ENCODE measurements at regions not wholly inside any gene's neighbourhood (a gene's known extent, or its start where the extent isn't known, plus 50 kb on each side); places are given as distances from the start of the nearest gene placed in this dataset.
"Not testable (repeated sequence)": the region's sequence is repeated elsewhere in the genome, so short reads cannot be mapped to it uniquely, and the experiment has no call there.

- no peak for DNase-seq
These were observed 56.4 kb downstream of the FOXF2 start for GRCh38 chr6:1445650-1446330.

GRCh38 chr6:1449896-1450295, 60.5 kb downstream of the FOXF2 start:
- no peak for DNase-seq

DNA sequence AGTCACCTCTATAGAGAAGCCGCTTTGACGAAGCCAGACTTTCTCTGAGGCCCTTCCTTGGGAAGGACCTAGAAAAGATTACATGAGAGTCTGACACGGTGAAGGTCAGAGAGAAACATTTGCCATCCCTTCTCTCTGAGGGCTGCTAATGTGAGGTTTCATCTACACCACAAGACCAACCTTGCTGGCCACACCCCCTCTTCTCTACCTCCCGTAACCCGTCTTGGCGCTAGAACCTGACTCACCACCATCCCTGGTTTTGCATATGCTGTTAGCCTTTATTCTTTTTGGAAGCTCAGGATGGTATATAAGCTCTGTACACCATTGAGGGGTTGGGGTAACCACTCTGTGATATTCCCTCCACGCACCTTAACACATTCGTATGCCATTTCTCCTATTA, 63.6 kb downstream of the FOXF2 start:
- no peak for DNase-seq

DNA sequence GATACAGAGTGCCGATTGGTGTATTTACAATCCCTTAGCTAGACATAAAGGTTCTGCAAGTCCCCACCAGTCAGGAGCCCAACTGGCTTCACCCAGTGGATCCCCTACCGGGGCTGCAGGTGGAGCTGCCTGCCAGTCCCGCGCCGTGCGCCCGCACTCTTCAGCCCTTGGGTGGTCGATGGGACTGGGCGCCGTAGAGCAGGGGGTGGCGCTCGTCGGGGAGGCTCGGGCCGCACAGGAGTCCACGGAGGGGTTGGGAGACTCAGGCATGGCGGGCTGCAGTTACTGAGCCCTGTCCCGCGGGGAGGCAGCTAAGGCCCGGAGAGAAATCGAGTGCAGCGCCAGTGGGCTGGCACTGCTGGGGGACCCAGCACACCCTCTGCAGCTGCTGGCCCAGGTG, 67.4 kb downstream of the FOXF2 start:
- DNase-seq: not testable (repeated sequence)

- DNase-seq: no peak
These were observed 71.8 kb downstream of the FOXF2 start for GRCh38 chr6:1461207-1461606.

DNA sequence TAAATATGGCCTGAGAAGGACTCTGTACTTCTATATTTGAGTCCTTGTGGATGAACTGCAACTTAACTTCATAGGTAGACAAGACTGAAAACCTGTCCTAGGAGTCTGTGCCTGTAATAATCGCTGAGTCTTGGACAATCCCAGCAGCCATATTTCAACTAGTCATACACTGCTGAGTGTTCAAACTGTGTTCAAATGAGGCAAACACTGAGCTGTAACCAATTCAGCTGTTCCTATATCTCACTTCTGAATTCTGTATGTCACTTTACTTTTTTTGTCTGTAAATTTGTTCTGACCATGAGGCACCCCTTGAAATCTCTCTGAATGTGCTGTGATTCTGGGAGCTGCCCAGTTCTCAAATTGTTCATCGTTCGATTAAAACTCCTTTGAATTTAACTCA, 72.4 kb downstream of the FOXF2 start:
- no peak for DNase-seq

- DNase-seq: no peak
These were observed 73.9 kb downstream of the FOXF2 start for GRCh38 chr6:1463275-1463674.

- DNase-seq: no peak
These were observed 74.5 kb downstream of the FOXF2 start for GRCh38 chr6:1463751-1464426.

GRCh38 chr6:1464781-1465370, 75.5 kb downstream of the FOXF2 start:
- DNase-seq: no peak

GRCh38 chr6:1468126-1468525, 78.8 kb downstream of the FOXF2 start:
- DNase-seq: no peak

DNA sequence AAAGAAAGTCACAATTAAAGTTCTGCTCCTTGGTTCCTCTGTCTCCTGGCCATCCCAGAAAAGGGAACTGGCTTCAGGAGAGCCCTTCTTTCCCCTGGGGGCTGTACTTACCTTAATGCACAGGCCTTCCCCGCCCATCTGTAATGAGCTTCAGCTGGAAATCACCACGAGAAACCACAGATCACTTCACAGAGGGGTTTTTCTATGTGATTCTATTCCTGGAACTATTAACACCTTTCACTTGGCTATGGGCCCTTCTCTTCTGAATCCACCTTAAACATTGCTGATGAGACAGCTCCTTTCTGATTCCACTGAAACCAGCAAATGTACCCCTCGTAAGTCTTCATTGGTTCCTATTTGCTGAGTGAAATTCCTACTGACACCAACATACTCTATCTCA, 80.7 kb downstream of the FOXF2 start:
- no peak for DNase-seq

- no peak for DNase-seq
These were observed 83.3 kb downstream of the FOXF2 start for GRCh38 chr6:1472643-1473042.

- DNase-seq: no peak
These were observed 83.8 kb downstream of the FOXF2 start for GRCh38 chr6:1473166-1473565.

DNA sequence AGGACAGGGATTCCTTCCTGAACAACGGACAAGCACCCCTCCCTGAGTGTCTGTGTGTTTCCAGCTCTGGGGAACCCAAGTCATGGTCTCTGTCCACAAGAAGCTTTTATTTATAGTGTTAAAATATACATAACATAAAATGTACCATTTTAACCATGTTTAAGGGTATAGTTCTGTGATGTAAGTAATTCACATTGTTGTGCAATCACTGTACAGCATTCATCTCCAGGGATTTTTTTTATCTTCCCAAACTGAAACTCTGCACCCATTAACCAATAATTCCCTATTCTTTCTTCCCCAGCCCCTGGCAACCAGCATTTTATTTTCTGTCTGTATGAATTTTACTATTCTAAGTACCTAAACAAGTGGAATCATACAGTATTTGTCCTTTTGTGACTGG, 84.2 kb downstream of the FOXF2 start:
- no peak for DNase-seq

DNA sequence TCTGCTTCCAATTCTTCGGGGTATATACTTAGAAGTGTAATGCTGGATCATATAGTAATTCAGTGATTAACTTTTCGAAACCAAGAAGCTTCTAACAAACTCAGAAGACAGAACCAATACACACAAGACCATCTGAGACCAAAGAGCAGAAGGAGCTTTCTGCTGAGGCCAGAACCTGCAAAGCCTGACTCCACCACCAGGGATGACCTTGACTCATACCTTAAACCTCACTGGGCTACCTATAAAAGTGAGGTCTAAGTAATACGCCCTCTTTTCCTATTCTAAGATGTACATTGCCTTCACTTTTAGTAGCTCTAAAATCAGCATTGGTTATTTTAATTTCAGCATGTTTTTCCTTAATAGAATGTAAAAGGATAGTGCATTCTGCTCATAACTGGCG, 84.8 kb downstream of the FOXF2 start:
- no peak for DNase-seq

GRCh38 chr6:1475174-1475573, 85.8 kb downstream of the FOXF2 start:
- DNase-seq: no peak

DNA sequence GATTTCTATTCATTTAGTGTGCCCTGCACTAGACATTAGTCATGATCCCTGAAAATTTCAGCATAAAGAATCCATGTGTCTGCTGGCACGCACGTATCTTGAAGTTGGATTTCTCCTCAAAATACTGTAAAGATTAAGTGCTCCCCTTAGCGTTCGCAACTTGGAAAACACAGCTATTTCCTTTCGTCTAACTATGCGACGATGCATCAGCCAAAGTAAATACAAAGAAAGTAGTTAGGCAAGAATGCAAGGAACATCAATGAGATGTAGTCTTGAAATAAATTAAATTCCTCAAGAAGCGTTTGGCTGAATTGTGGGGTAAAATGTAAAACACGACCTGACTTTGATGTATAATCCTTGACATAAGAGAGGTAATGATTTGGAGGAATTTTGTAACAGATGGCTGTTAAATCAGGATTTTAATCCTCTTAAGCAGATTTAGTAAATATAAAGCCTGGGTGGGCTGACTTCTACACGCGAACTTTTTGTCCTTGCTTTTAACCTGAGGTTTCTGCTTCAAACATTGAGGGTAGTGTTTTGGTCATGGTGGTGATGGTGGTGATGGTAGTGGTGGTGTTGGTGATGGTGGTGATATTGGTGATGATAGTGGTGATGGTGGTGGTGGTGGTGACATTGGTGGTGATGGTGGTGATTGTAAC, 88.2 kb downstream of the FOXF2 start:
- DNase-seq: no peak

- DNase-seq: not testable (repeated sequence)
These were observed 88.9 kb downstream of the FOXF2 start for GRCh38 chr6:1478163-1478826.

GRCh38 chr6:1479095-1479494, 89.7 kb downstream of the FOXF2 start:
- DNase-seq: no peak

DNA sequence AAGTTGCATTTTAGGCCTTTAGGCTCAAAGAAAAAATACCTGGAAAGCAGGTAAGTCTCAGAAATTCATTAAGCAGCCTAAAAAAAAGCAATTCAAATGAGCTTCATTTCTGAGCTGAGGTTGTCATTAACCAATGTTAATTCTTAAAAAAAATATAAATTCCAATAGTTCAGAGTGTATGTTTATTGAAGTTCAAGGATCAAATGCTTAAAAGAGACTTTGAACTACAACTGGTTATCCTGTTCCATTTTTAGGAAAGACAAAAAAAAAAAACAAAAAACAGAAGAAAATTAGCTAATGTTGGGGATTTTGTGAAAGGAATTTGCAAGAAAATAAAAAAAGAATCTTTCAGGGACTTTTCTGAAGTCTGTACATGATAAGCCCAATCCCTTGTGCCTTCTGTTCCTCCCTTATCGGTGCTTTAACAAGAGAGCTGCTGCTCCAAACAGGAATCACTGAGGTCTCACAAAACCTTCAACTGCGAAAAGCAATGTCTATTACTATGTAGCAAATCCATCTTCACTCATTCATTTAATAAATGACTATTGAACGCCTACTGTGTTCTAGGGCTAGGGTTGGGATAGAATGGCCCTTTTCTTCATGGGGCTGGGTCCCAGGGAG, 90.3 kb downstream of the FOXF2 start:
- DNase-seq: no peak

- DNase-seq: no peak
These were observed 91.9 kb downstream of the FOXF2 start for GRCh38 chr6:1481286-1481685.

DNA sequence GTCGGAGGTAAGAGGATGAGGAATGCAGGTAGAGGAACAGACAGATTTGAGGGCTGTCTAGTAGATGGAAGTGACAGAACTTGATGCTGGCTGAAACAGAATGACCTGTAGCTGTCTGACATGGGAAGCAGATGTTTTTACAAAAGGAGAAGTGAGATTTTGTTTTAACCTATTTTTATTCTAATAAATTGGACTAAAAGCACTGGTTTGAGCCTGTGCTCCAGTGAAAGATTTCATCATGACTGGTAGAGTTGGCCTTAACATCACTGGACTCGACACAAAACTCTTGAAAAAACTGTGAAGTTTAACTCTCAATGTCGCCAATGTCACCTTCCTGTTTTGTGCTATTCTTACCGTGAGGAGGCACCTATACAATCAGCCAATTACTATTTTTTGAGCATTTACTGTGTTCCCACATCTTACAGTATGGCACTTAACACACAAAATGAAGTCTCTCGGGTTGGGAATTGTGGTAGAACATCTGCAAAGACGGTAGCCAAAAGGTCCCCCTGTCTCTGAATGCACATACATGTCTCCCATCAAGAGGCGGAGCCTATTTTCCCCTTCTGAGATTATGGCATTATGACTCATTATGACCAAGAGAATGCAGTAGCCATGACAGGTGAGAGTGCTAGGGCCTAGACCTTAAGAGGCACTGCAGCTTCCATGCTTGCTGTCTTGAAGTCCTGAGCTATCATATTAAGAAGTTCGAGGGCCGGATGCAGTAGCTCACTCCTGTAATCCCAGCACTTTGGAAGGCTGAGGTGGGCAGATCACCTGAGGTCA, 93.2 kb downstream of the FOXF2 start:
- no peak for DNase-seq

Measured in NCI-H1930 (cell line).